HepG2 (cell line): ENCODE measurements at regions not wholly inside any gene's neighbourhood (a gene's known extent, or its start where the extent isn't known, plus 50 kb on each side); places are given as distances from the start of the nearest gene placed in this dataset.
"Not testable (repeated sequence)": the region's sequence is repeated elsewhere in the genome, so short reads cannot be mapped to it uniquely, and the experiment has no call there.

Experiments used
- ATAC-seq: fragments of 200-7000 bp; cut with Tn5 transposase; 3 replicates; pipeline ENCODE4 v1.9.1; 2020; ENCODE audit warnings: mild to moderate bottlenecking, moderate library complexity
- BruUV-seq: library from RNA; stranded (reverse); fragments of 400-500 nt; replicated peaks from 2 replicates; lab custom pipeline; 2021; lab: Mats Ljungman, UMichigan
- CTCF ChIA-PET: fragments of 300-600 bp; formaldehyde crosslinking; extraction: SDS; loops from one replicate; lab custom pipeline; 2021; ENCODE audit warnings: low total read pairs, inconsistent platforms, low intra/inter-chr PET ratio; lab: Yijun Ruan, JAX
- POLR2A ChIA-PET: fragments of 350-600 bp; sonication (Branson Sonifier 250); formaldehyde crosslinking; loops from one replicate; lab custom pipeline; 2020; ENCODE audit warnings: antibody characterized with exemption, inconsistent platforms; lab: Yijun Ruan, JAX
- DNase-seq: peaks from one replicate; pipeline ENCODE4 v3.0.0-alpha.2; 2015; ENCODE audit warnings: low spot score
- FAIRE-seq: peaks from 3 replicates; lab custom pipeline; 2011; peaks lifted over from hg19 to GRCh38; lab: Jason Lieb, UNC
- H2AFZ ChIP-seq: one replicate; pipeline ENCODE4 v1.6.1; 2011; ENCODE audit warnings: low read length, inconsistent platforms
- H3K27ac ChIP-seq: fragments of 300-600 bp; 3 replicates; pipeline ENCODE4 v1.8.0; 2011; ENCODE audit warnings: mixed run types, mild to moderate bottlenecking, mixed read lengths, low read length, inconsistent platforms; ENCODE audit not compliant: insufficient read depth; ENCODE audit errors: extremely low read length
- H3K27me3 ChIP-seq, 2 experiments: fragments of 200-600 bp in 1 of 2; 2 replicates in 1 of 2; 3 replicates in 1 of 2; pipeline versions ENCODE4 v1.6.0 to v1.8.0; 2011; ENCODE audit warnings: low read length in 2 of 2, mild to moderate bottlenecking in 2 of 2, moderate library complexity in 2 of 2, inconsistent platforms in 1 of 2; ENCODE audit not compliant: insufficient read depth in 2 of 2, control insufficient read depth in 1 of 2
- H3K36me3 ChIP-seq, 2 experiments: fragments of 200-600 bp in 1 of 2; replicated peaks in 1 of 2; 2 replicates in 1 of 2; 3 replicates in 1 of 2; pipeline versions ENCODE4 v1.5.1 to v1.8.0; 2011; ENCODE audit warnings: low read length in 2 of 2, inconsistent platforms in 1 of 2; ENCODE audit not compliant: insufficient read depth in 2 of 2, control insufficient read depth in 1 of 2
- H3K4me1 ChIP-seq: 2 replicates; pipeline ENCODE4 v1.5.1; 2012; ENCODE audit warnings: low read length, inconsistent platforms; ENCODE audit not compliant: insufficient read depth
- H3K4me2 ChIP-seq: 2 replicates; pipeline ENCODE4 v1.6.0; 2011; ENCODE audit warnings: low read depth, low read length, inconsistent platforms
- H3K4me3 ChIP-seq, 3 experiments: fragments of 200-600 bp in 1 of 3; sonication (generic), shearing (Covaris generic) in 1 of 3; replicated peaks in 1 of 3; 2 replicates each; pipeline ENCODE4 v1.5.1; 2011 to 2016; ENCODE audit warnings: low read length in 3 of 3, inconsistent platforms in 2 of 3, low read depth in 2 of 3, mild to moderate bottlenecking in 2 of 3, control low read depth in 1 of 3, mixed read lengths in 1 of 3; ENCODE audit not compliant: insufficient read depth in 1 of 3
- H3K79me2 ChIP-seq: one replicate; pipeline ENCODE4 v1.6.1; 2011; ENCODE audit warnings: low read length, inconsistent platforms; ENCODE audit not compliant: insufficient read depth
- H3K9ac ChIP-seq: 2 replicates; pipeline ENCODE4 v1.6.0; 2011; ENCODE audit warnings: mild to moderate bottlenecking, low read depth, low read length, inconsistent platforms; ENCODE audit not compliant: insufficient read depth
- H3K9me3 ChIP-seq: 2 replicates; pipeline ENCODE4 v1.5.1; 2012; ENCODE audit warnings: mild to moderate bottlenecking, low read length
- H4K20me1 ChIP-seq: 2 replicates; pipeline ENCODE4 v1.6.0; 2011; ENCODE audit warnings: inconsistent platforms, mild to moderate bottlenecking, low read length, moderate library complexity; ENCODE audit not compliant: insufficient read depth
- HNRNPK ChIP-seq: fragments of 200-400 bp; formaldehyde crosslinking; IDR thresholded peaks from 2 replicates; pipeline ENCODE4 v1.6.1; 2018; ENCODE audit warnings: low read length, low read depth, moderate library complexity, mild to moderate bottlenecking; ENCODE audit not compliant: poor library complexity, severe bottlenecking
- MIER2 ChIP-seq: IDR thresholded peaks from 2 replicates; pipeline ENCODE4 v1.6.1; 2016; ENCODE audit warnings: missing biosample characterization, missing genetic modification reagents
- PAXIP1 ChIP-seq: sonication (generic); formaldehyde crosslinking; conservative IDR thresholded peaks from 2 replicates; pipeline ENCODE4 v1.4.0; 2020; ENCODE audit warnings: mild to moderate bottlenecking, missing genetic modification reagents, moderate library complexity
- WGBS: methylation state at CpG from one replicate; pipeline ENCODE4 v1.1.6; 2017; ENCODE audit warnings: low lambda C conversion rate; 5-methylcytosine and 5-hydroxymethylcytosine counted together
- in situ Hi-C: cut with HindIII; loops from 2 replicates; pipeline ENCODE4 v1.10.0; 2017; ENCODE audit warnings: low pct_unique_long_range_greater_than_20kb; ENCODE audit not compliant: extremely low pct_ligation_motif_present
- intact Hi-C: fragments of 100-400 bp; cut with micrococcal nuclease; formaldehyde crosslinking; loops from one replicate; pipeline ENCODE4 v1.10.0; 2022; ENCODE audit not compliant: unreplicated experiment

- no peak overlapping the region for H2AFZ ChIP-seq
- CTCF ChIA-PET, result no interaction called here
- DNase-seq, result no peak
- H3K4me1 ChIP-seq, result no peaks in the 10 kb centered on the region
- H3K9me3 ChIP-seq, result no peaks in the 10 kb centered on the region
- H3K4me3 ChIP-seq, result no peak overlapping the region
- no peak for FAIRE-seq
- no peak overlapping the region for H3K27ac ChIP-seq
- no peaks in the 10 kb centered on the region for H3K36me3 ChIP-seq
- WGBS, result 2% methylated on average over 2 of the region's 2 CpGs
- TF ChIP-seq MIER2 (CRISPR knock-in tag) (no peak), PAXIP1 (CRISPR knock-in tag) (no peak), HNRNPK (peak; percentile 92)
- TF ChIP-seq, all 625 proteins: peak for 1
- no peak overlapping the region for H3K9ac ChIP-seq
- ATAC-seq, result no peak
- H4K20me1 ChIP-seq, result no peaks in the 10 kb centered on the region
- intact Hi-C loops (no loop called here), in situ Hi-C loops (no loop called here)
- POLR2A ChIA-PET, result no interaction called here
- no TSS peak for BruUV-seq
- H3K4me2 ChIP-seq, result no peak overlapping the region
- H3K79me2 ChIP-seq, result no peaks in the 10 kb centered on the region
- H3K27me3 ChIP-seq, result no peaks in the 10 kb centered on the region
Observed at GRCh38 chr13:82058364-82058763, 1717.4 kb upstream of the SPRY2 start.

DNA sequence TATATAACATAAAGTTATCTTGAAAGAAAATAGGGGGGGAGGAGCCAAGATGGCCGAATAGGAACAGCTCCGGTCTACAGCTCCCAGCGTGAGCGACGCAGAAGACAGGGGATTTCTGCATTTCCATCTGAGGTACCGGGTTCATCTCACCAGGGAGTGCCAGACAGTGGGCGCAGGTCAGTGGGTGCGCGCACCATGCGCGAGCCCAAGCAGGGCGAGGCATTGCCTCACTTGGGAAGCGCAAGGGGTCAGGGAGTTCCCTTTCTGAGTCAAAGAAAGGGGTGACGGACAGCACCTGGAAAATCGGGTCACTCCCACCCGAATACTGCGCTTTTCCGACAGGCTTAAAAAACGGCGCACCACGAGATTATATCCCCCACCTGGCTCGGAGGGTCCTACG lies 1704.4 kb upstream of the SPRY2 start:
- not testable (repeated sequence) for H2AFZ ChIP-seq, BruUV-seq

More for the DNA sequence above, 1704.4 kb upstream of the SPRY2 start:
- intact Hi-C loops, H3K9ac ChIP-seq, H3K27me3 ChIP-seq, H3K4me2 ChIP-seq, H3K36me3 ChIP-seq, CTCF ChIA-PET, DNase-seq, H3K4me1 ChIP-seq, FAIRE-seq, H3K79me2 ChIP-seq, ATAC-seq, H4K20me1 ChIP-seq, H3K4me3 ChIP-seq, in situ Hi-C loops, H3K27ac ChIP-seq, POLR2A ChIA-PET, H3K9me3 ChIP-seq: not testable (repeated sequence)
- WGBS, result 78% methylated on average over 19 of the region's 23 CpGs
